ENCODE measurements at regions not wholly inside any gene's neighbourhood (a gene's known extent, or its start where the extent isn't known, plus 50 kb on each side); places are given as distances from the start of the nearest gene placed in this dataset.
"Not testable (repeated sequence)": the region's sequence is repeated elsewhere in the genome, so short reads cannot be mapped to it uniquely, and the experiment has no call there.

- not testable (repeated sequence) for H3K4me1 ChIP-seq, H3K27ac ChIP-seq, H3K9me3 ChIP-seq, H3K27me3 ChIP-seq, FAIRE-seq, H3K4me3 ChIP-seq, H3K36me3 ChIP-seq
- intact Hi-C loops (cut with DNase I) = loop anchor here in 2 of 3 donors (10.0 kb wide), 1 partner anchor 250 kb away; no protein-coding TSS in a partner anchor
- 16 to 30% methylated on average over 9 of the region's 9 CpGs for WGBS, 2 donors
- ATAC-seq (peak in 3 of 4 donors; percentile 50 to 64 (median 55)), DNase-seq (peak; percentile 64 to 85 (median 76))
- peak; percentile 25 to 33 (median 25) for TF ChIP-seq CTCF (IDR thresholded peaks at IDR 0.05)
These were observed 532.5 kb upstream of the SYNCRIP start for GRCh38 chr6:86175149-86175548.

GRCh38 chr6:86154852-86155251 is 512.2 kb upstream of the SYNCRIP start:
- peak overlapping the region; percentile 64 to 66 (median 64) for H3K27ac ChIP-seq
- H3K27me3 ChIP-seq = no peaks in the 10 kb centered on the region
- peaks cover 21 to 32% (median 22%) of the 10 kb centered on the region in 3 donors for H3K4me1 ChIP-seq
- ATAC-seq (peak; percentile 79 to 82 (median 80)), DNase-seq (no peak), FAIRE-seq (no peak)
- TF ChIP-seq CTCF (IDR thresholded peaks at IDR 0.05) = no peak
- no peak overlapping the region for H3K4me3 ChIP-seq
- intact Hi-C loops (cut with DNase I) = no loop called here
- no peaks in the 10 kb centered on the region for H3K36me3 ChIP-seq
- H3K9me3 ChIP-seq = no peaks in the 10 kb centered on the region

- no peak for TF ChIP-seq CTCF (IDR thresholded peaks at IDR 0.05)
- intact Hi-C loops (cut with DNase I) = no loop called here
- peaks cover 21 to 32% (median 22%) of the 10 kb centered on the region in 3 donors for H3K4me1 ChIP-seq
- no peaks in the 10 kb centered on the region for H3K27me3 ChIP-seq
- H3K9me3 ChIP-seq = no peaks in the 10 kb centered on the region
- H3K36me3 ChIP-seq = no peaks in the 10 kb centered on the region
- H3K4me3 ChIP-seq = no peak overlapping the region
- ATAC-seq = peak; percentile 87 to 92 (median 91)
- WGBS, 2 donors = 14 to 17% methylated on average over 3 of the region's 3 CpGs
- H3K27ac ChIP-seq = peak overlapping the region; percentile 64 to 66 (median 64)
- no peak for FAIRE-seq
- DNase-seq = peak in 5 of 6 donors; percentile 55 to 82 (median 69)
These were observed 510.8 kb upstream of the SYNCRIP start for GRCh38 chr6:86153521-86153920.

- Histone ChIP-seq H3K27ac (peak overlapping the region; percentile 57 to 66 (median 64)), H3K4me1 (peaks cover 21 to 32% (median 22%) of the 10 kb centered on the region in 3 donors), H3K36me3 (no peaks in the 10 kb centered on the region), H3K9me3 (no peaks in the 10 kb centered on the region), H3K4me3 (no peak overlapping the region), H3K27me3 (no peaks in the 10 kb centered on the region)
- FAIRE-seq (no peak), DNase-seq (peak in 3 of 6 donors; percentile 38 to 48 (median 46)), ATAC-seq (peak in 2 of 4 donors; percentile 9 to 13)
- TF ChIP-seq CTCF (IDR thresholded peaks at IDR 0.05) = no peak
- 57 to 66% methylated on average over 4 of the region's 4 CpGs for WGBS, 2 donors
- intact Hi-C loops (cut with DNase I) = no loop called here
These were observed 509.9 kb upstream of the SYNCRIP start for GRCh38 chr6:86152546-86152945.

- H3K27ac ChIP-seq = no peak overlapping the region
- peak; percentile 59 to 81 (median 69) for DNase-seq
- no peaks in the 10 kb centered on the region for H3K27me3 ChIP-seq
- peaks cover 5 to 10% (median 5%) of the 10 kb centered on the region in 3 donors for H3K4me1 ChIP-seq
- H3K4me3 ChIP-seq = no peak overlapping the region
- WGBS, 2 donors = 46 to 51% methylated on average over 7 of the region's 7 CpGs
- no peaks in the 10 kb centered on the region for H3K9me3 ChIP-seq
- no peak for TF ChIP-seq CTCF (IDR thresholded peaks at IDR 0.05)
- intact Hi-C loops (cut with DNase I) = no loop called here
- no peaks in the 10 kb centered on the region for H3K36me3 ChIP-seq
- no peak for FAIRE-seq
- ATAC-seq = peak; percentile 61 to 80 (median 72)
These were observed 505.9 kb upstream of the SYNCRIP start for GRCh38 chr6:86148586-86148985.
